OCI-LY7 (cell line): ENCODE measurements at regions not wholly inside any gene's neighbourhood (a gene's known extent, or its start where the extent isn't known, plus 50 kb on each side); places are given as distances from the start of the nearest gene placed in this dataset.

ENCODE experiments used
- BruUV-seq: library from RNA; stranded (reverse); fragments of 400-500 nt; replicated peaks from 2 replicates; lab custom pipeline; 2021; lab: Mats Ljungman, UMichigan
- CTCF ChIA-PET: fragments of 300-600 bp; sonication (Branson Sonifier 250); formaldehyde crosslinking; loops from one replicate; lab custom pipeline; 2022; ENCODE audit warnings: antibody characterized with exemption; ENCODE audit not compliant: unreplicated experiment; lab: Charles Lee
- POLR2A ChIA-PET: fragments of 300-600 bp; sonication (Branson Sonifier 250); formaldehyde crosslinking; loops from one replicate; lab custom pipeline; 2022; ENCODE audit warnings: antibody characterized with exemption; lab: Charles Lee
- DNase-seq: peaks from one replicate; pipeline ENCODE4 v3.0.0-alpha.2; 2015; ENCODE audit warnings: low spot score
- H2AFZ ChIP-seq: fragments of 200-600 bp; sonication (generic), shearing (Covaris generic); 2 replicates; pipeline ENCODE4 v1.6.1; 2014; ENCODE audit warnings: mild to moderate bottlenecking, antibody characterized with exemption, low read length, moderate library complexity
- H3K27ac ChIP-seq: fragments of 200-600 bp; sonication (generic); 2 replicates; pipeline ENCODE4 v1.5.1; 2014; ENCODE audit warnings: mixed run types, low read depth, mild to moderate bottlenecking, moderate library complexity, low read length, inconsistent platforms; ENCODE audit not compliant: poor library complexity, severe bottlenecking
- H3K36me3 ChIP-seq: fragments of 200-600 bp; sonication (generic); 2 replicates; pipeline ENCODE4 v1.6.1; 2014; ENCODE audit warnings: mild to moderate bottlenecking, antibody characterized with exemption, low read length, moderate library complexity, mixed read lengths; ENCODE audit not compliant: insufficient read depth
- H3K4me1 ChIP-seq: fragments of 200-600 bp; sonication (generic); 2 replicates; pipeline ENCODE4 v1.5.1; 2014; ENCODE audit warnings: mild to moderate bottlenecking, low read length; ENCODE audit not compliant: insufficient read depth, poor library complexity, severe bottlenecking
- H3K4me2 ChIP-seq: fragments of 200-600 bp; sonication (generic); 2 replicates; pipeline ENCODE4 v1.6.1; 2014; ENCODE audit warnings: mild to moderate bottlenecking, low read length
- H3K4me3 ChIP-seq: fragments of 200-600 bp; sonication (generic); 2 replicates; pipeline ENCODE4 v1.5.1; 2014; ENCODE audit warnings: mild to moderate bottlenecking, low read depth, low read length; ENCODE audit not compliant: poor library complexity, severe bottlenecking
- H3K79me2 ChIP-seq: fragments of 200-600 bp; sonication (generic); 2 replicates; pipeline ENCODE4 v1.6.1; 2016; ENCODE audit warnings: low read depth, mild to moderate bottlenecking, low read length, moderate library complexity, mixed read lengths; ENCODE audit not compliant: insufficient read depth
- H3K9me2 ChIP-seq: fragments of 200-600 bp; sonication (generic); 2 replicates; pipeline ENCODE4 v1.6.1; 2016; ENCODE audit warnings: mild to moderate bottlenecking, low read length, mixed read lengths; ENCODE audit not compliant: insufficient read depth
- H3K9me3 ChIP-seq: fragments of 200-600 bp; sonication (generic); 2 replicates; pipeline ENCODE4 v1.6.1; 2014; ENCODE audit warnings: mild to moderate bottlenecking, mixed run types, low read length, mixed read lengths
- H4K20me1 ChIP-seq: fragments of 200-600 bp; sonication (generic); 2 replicates; pipeline ENCODE4 v1.6.1; 2014; ENCODE audit warnings: mild to moderate bottlenecking, antibody characterized with exemption, low read length, moderate library complexity, mixed read lengths; ENCODE audit not compliant: insufficient read depth
- CTCF ChIP-seq: fragments of 200-600 bp; sonication (generic); conservative IDR thresholded peaks from 2 replicates; pipeline ENCODE4 v1.5.1; 2014; ENCODE audit warnings: mild to moderate bottlenecking, antibody characterized with exemption, low read length, moderate library complexity, mixed read lengths
- EZH2phosphoT487 ChIP-seq: fragments of 200-600 bp; sonication (generic); IDR thresholded peaks from 2 replicates; pipeline ENCODE4 v1.6.1; 2018; ENCODE audit warnings: low read depth, borderline replicate concordance, mild to moderate bottlenecking, mixed run types, antibody characterized with exemption, low read length, moderate library complexity, mixed read lengths
- intact Hi-C: fragments of 100-400 bp; cut with micrococcal nuclease; formaldehyde crosslinking; loops from one replicate; pipeline ENCODE4 v1.10.0; 2022; ENCODE audit not compliant: unreplicated experiment

DNA sequence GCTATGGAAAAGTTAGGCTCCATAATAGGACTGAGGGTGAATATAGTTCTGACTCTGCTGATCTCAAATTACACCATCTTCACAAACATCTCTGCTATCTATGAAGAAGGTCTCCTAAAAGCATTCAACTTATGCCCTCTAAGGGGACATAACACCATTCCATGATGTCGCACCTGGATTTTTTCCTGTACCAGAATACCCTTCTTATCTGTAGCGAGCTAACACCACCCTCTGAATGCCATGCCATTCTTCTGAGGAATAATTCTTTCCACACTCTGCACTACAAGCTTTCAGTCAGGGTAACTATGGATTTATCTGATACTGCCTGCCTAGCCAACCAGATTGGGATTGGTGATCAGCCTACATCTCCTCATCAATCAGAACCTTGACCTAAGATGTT lies 203.8 kb downstream of the PTPRC start:
- Histone ChIP-seq H3K27ac (no peak overlapping the region), H4K20me1 (no peaks in the 10 kb centered on the region), H3K9me2 (no peaks in the 10 kb centered on the region), H3K9me3 (no peaks in the 10 kb centered on the region), H2AFZ (no peak overlapping the region), H3K4me3 (no peak overlapping the region), H3K36me3 (no peaks in the 10 kb centered on the region; the same call in 1 of the 2 replicates), H3K79me2 (no peaks in the 10 kb centered on the region), H3K4me2 (no peak overlapping the region), H3K4me1 (no peaks in the 10 kb centered on the region)
- DNase-seq = no peak
- TF ChIP-seq CTCF (no peak), EZH2phosphoT487 (no peak)
- CTCF ChIA-PET = no interaction called here
- intact Hi-C loops = no loop called here
- BruUV-seq = no TSS peak
- POLR2A ChIA-PET = interaction anchor here (0.5 to 1.8 kb wide), 10 partner anchors 10 to 267 kb away, joined by 3 to 6 read pairs (median 3); no protein-coding TSS in a partner anchor

GRCh38 chr1:198845271-198845670 lies 206.4 kb downstream of the PTPRC start:
- DNase-seq = no peak
- intact Hi-C loops = no loop called here
- POLR2A ChIA-PET = interaction anchor here (0.6 kb wide), 1 partner anchor 507 kb away, joined by 3 read pairs; no protein-coding TSS in a partner anchor

More at GRCh38 chr1:198845271-198845670, 206.4 kb downstream of the PTPRC start:
- Histone ChIP-seq H3K27ac (no peak overlapping the region), H2AFZ (no peak overlapping the region), H3K4me3 (no peak overlapping the region), H4K20me1 (no peaks in the 10 kb centered on the region), H3K79me2 (no peaks in the 10 kb centered on the region), H3K4me1 (no peaks in the 10 kb centered on the region), H3K9me3 (no peaks in the 10 kb centered on the region), H3K36me3 (peaks cover 11% of the 10 kb centered on the region), H3K9me2 (no peaks in the 10 kb centered on the region), H3K4me2 (no peak overlapping the region)
- no TSS peak for BruUV-seq
- CTCF ChIA-PET = no interaction called here
- TF ChIP-seq EZH2phosphoT487 (no peak), CTCF (no peak)
